Keratinocyte (primary cell): ENCODE measurements at regions not wholly inside any gene's neighbourhood (a gene's known extent, or its start where the extent isn't known, plus 50 kb on each side); places are given as distances from the start of the nearest gene placed in this dataset.
"Not testable (repeated sequence)": the region's sequence is repeated elsewhere in the genome, so short reads cannot be mapped to it uniquely, and the experiment has no call there.

Source experiments
- DNase-seq: peaks from one replicate; pipeline ENCODE4 v3.0.0-alpha.2; 2011; ENCODE audit warnings: low read depth, missing footprints, low spot score
- FAIRE-seq: peaks from 2 replicates; lab custom pipeline; 2011; peaks lifted over from hg19 to GRCh38; lab: Jason Lieb, UNC
- H2AFZ ChIP-seq: 2 replicates; pipeline ENCODE4 v1.6.0; 2012; ENCODE audit warnings: low read length, control low read depth, inconsistent platforms; ENCODE audit not compliant: control insufficient read depth
- H3K27ac ChIP-seq: 2 replicates; pipeline ENCODE4 v1.5.1; 2011; ENCODE audit warnings: low read length; ENCODE audit not compliant: control insufficient read depth, insufficient read depth
- H3K27me3 ChIP-seq: 3 replicates; pipeline ENCODE4 v1.6.0; 2011; ENCODE audit warnings: low read length; ENCODE audit not compliant: control insufficient read depth, insufficient read depth; ENCODE audit errors: extremely low read depth
- H3K36me3 ChIP-seq, 2 experiments: 2 replicates in 1 of 2; 3 replicates in 1 of 2; pipeline ENCODE4 v1.5.1; 2011; ENCODE audit warnings: low read length in 2 of 2, mild to moderate bottlenecking in 1 of 2; ENCODE audit not compliant: control insufficient read depth in 2 of 2, insufficient read depth in 2 of 2; ENCODE audit errors: extremely low read depth in 1 of 2
- H3K4me1 ChIP-seq: 3 replicates; pipeline ENCODE4 v1.5.1; 2011; ENCODE audit warnings: low read length; ENCODE audit not compliant: control insufficient read depth, insufficient read depth; ENCODE audit errors: extremely low read depth
- H3K4me2 ChIP-seq: 3 replicates; pipeline ENCODE4 v1.6.0; 2011; ENCODE audit warnings: low read depth, low read length; ENCODE audit not compliant: control insufficient read depth, insufficient read depth; ENCODE audit errors: extremely low read depth
- H3K4me3 ChIP-seq, 3 experiments: fragments of 200-600 bp in 1 of 3; sonication (generic) in 1 of 3; 2 replicates in 2 of 3; 3 replicates in 1 of 3; pipeline ENCODE4 v1.5.1; 2011 to 2016; ENCODE audit warnings: low read length in 3 of 3, mild to moderate bottlenecking in 3 of 3, control low read depth in 2 of 3, inconsistent platforms in 1 of 3, low read depth in 1 of 3, mixed read lengths in 1 of 3, mixed run types in 1 of 3, moderate library complexity in 1 of 3; ENCODE audit not compliant: control insufficient read depth in 2 of 3, insufficient read depth in 2 of 3; ENCODE audit errors: extremely low read depth in 1 of 3
- H3K79me2 ChIP-seq: 2 replicates; pipeline ENCODE4 v1.6.0; 2012; ENCODE audit warnings: low read length; ENCODE audit not compliant: control insufficient read depth, insufficient read depth
- H3K9ac ChIP-seq: 3 replicates; pipeline ENCODE4 v1.6.0; 2011; ENCODE audit warnings: low read length; ENCODE audit not compliant: control insufficient read depth, insufficient read depth; ENCODE audit errors: extremely low read depth
- H3K9me1 ChIP-seq: 3 replicates; pipeline ENCODE4 v1.6.0; 2011; ENCODE audit warnings: low read length; ENCODE audit not compliant: control insufficient read depth, insufficient read depth; ENCODE audit errors: extremely low read depth
- H3K9me3 ChIP-seq: 2 replicates; pipeline ENCODE4 v1.5.1; 2012; ENCODE audit warnings: low read depth, low read length; ENCODE audit not compliant: control insufficient read depth
- H4K20me1 ChIP-seq: 3 replicates; pipeline ENCODE4 v1.6.0; 2011; ENCODE audit warnings: low read length; ENCODE audit not compliant: control insufficient read depth, insufficient read depth; ENCODE audit errors: extremely low read depth
- CTCF ChIP-seq, 3 experiments: IDR thresholded peaks in 1 of 3; conservative IDR thresholded peaks in 1 of 3; optimal IDR thresholded peaks in 1 of 3; 2 replicates in 2 of 3; 3 replicates in 1 of 3; pipeline versions ENCODE3 to v1.5.1; 2011; ENCODE audit warnings: low read length in 3 of 3, mild to moderate bottlenecking in 3 of 3, moderate library complexity in 2 of 3, control low read depth in 1 of 3, inconsistent platforms in 1 of 3; ENCODE audit not compliant: insufficient read depth in 2 of 3; ENCODE audit errors: extremely low read depth in 1 of 3
- EZH2 ChIP-seq: IDR thresholded peaks from one replicate; pipeline ENCODE4 v1.6.1; 2012; ENCODE audit warnings: inconsistent platforms, mild to moderate bottlenecking, low read length, moderate library complexity
- dilution Hi-C: fragments of 300-500 bp; cut with MboI; formaldehyde crosslinking; loops from one replicate; pipeline ENCODE4 v1.7.0; 2020; ENCODE audit warnings: low sequenced_read_pairs; ENCODE audit not compliant: extremely low pct_ligation_motif_present

DNA sequence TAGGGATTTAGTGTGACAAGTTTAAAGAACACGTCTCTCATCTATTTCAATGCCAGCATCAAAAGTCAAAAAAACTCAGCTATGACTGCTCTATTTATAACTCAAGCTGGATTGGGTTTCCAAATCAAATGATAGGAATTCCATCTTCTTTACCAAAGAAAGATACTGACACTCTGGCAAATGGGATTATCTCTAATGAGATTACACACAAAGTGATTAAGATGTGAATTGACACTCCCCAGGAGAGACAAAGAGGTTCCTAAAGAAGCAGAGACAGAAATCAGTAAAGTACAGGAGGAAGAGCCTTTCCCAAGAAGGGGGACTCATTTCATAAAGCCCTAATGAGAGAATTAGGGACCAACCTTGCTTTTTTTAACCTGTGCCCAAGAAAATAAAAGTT, 92.1 kb downstream of the ID4 start:
- FAIRE-seq (no peak), DNase-seq (no peak)
- Histone ChIP-seq H3K4me3 (no peak overlapping the region), H2AFZ (no peak overlapping the region), H3K9me3 (no peaks in the 10 kb centered on the region), H3K9me1 (no peaks in the 10 kb centered on the region), H3K36me3 (no peaks in the 10 kb centered on the region), H3K27ac (no peak overlapping the region), H3K79me2 (no peaks in the 10 kb centered on the region), H3K27me3 (no peaks in the 10 kb centered on the region), H3K4me1 (no peaks in the 10 kb centered on the region), H3K4me2 (no peak overlapping the region), H3K9ac (no peak overlapping the region), H4K20me1 (no peaks in the 10 kb centered on the region)
- dilution Hi-C loops = no loop called here
- TF ChIP-seq EZH2 (no peak), CTCF (optimal IDR thresholded peaks at IDR 0.05 in 1 of 3, IDR thresholded peaks at IDR 0.05 in 1 of 3, conservative IDR thresholded peaks at IDR 0.05 in 1 of 3; ENCODE audit: extremely low read depth in 1 of 3, insufficient read depth in 2 of 3, low read length in 3 of 3) (no peak)

- H3K4me3 ChIP-seq = no peak overlapping the region
- H3K27ac ChIP-seq = no peak overlapping the region
- TF ChIP-seq CTCF (optimal IDR thresholded peaks at IDR 0.05 in 1 of 3, IDR thresholded peaks at IDR 0.05 in 1 of 3, conservative IDR thresholded peaks at IDR 0.05 in 1 of 3; ENCODE audit: extremely low read depth in 1 of 3, insufficient read depth in 2 of 3, low read length in 3 of 3) = no peak
- no peak for TF ChIP-seq EZH2
- no peaks in the 10 kb centered on the region for H4K20me1 ChIP-seq
- H3K4me2 ChIP-seq = no peak overlapping the region
- H3K79me2 ChIP-seq = no peaks in the 10 kb centered on the region
- H3K9me1 ChIP-seq = no peaks in the 10 kb centered on the region
- no peak overlapping the region for H2AFZ ChIP-seq
- no peak overlapping the region for H3K9ac ChIP-seq
- no peaks in the 10 kb centered on the region for H3K36me3 ChIP-seq
- no peak for DNase-seq
- FAIRE-seq = no peak
- H3K27me3 ChIP-seq = no peaks in the 10 kb centered on the region
- no peaks in the 10 kb centered on the region for H3K9me3 ChIP-seq
- dilution Hi-C loops = no loop called here
- no peaks in the 10 kb centered on the region for H3K4me1 ChIP-seq
Measured at GRCh38 chr6:19934996-19935591, 97.9 kb downstream of the ID4 start.

GRCh38 chr6:19939321-19939720, 102.2 kb downstream of the ID4 start:
- DNase-seq, H3K4me1 ChIP-seq, H3K9me3 ChIP-seq, dilution Hi-C loops, FAIRE-seq, H3K9ac ChIP-seq, H3K4me3 ChIP-seq, H3K79me2 ChIP-seq, H2AFZ ChIP-seq, H3K27ac ChIP-seq, H3K36me3 ChIP-seq, H3K4me2 ChIP-seq, H3K9me1 ChIP-seq, H3K27me3 ChIP-seq, H4K20me1 ChIP-seq: not testable (repeated sequence)

DNA sequence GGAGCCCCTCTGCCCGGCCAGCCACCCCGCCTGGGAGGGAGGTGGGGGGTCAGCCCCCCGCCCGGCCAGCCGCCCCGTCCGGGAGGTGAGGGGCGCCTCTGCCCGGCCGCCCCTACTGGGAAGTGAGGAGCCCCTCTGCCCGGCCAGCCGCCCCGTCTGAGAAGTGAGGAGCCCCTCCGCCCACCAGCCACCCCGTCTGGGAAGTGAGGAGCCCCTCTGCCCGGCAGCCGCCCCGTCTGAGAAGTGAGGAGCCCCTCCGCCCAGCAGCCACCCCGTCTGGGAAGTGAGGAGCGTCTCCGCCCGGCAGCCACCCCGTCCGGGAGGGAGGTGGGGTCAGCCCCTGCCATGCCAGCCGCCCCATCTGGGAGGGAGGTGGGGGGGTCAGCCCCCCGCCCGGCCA, 102.8 kb downstream of the ID4 start:
- DNase-seq, H3K27me3 ChIP-seq, H2AFZ ChIP-seq, H3K4me1 ChIP-seq, H3K9ac ChIP-seq, H3K36me3 ChIP-seq, FAIRE-seq, H3K4me2 ChIP-seq, H3K79me2 ChIP-seq, H3K27ac ChIP-seq, H3K9me1 ChIP-seq, H4K20me1 ChIP-seq, H3K9me3 ChIP-seq, dilution Hi-C loops, H3K4me3 ChIP-seq: not testable (repeated sequence)
